Neutrophil (primary cell): ENCODE measurements at regions not wholly inside any gene's neighbourhood (a gene's known extent, or its start where the extent isn't known, plus 50 kb on each side); places are given as distances from the start of the nearest gene placed in this dataset.

ENCODE experiments used
- H3K27ac ChIP-seq: fragments of 200-600 bp; sonication (generic); 2 replicates; pipeline ENCODE4 v1.5.1; 2016; ENCODE audit warnings: mild to moderate bottlenecking, moderate library complexity
- H3K27me3 ChIP-seq: fragments of 200-600 bp; sonication (generic); 2 replicates; pipeline ENCODE4 v1.6.0; 2016; ENCODE audit warnings: mild to moderate bottlenecking
- H3K36me3 ChIP-seq: fragments of 200-600 bp; sonication (generic); 2 replicates; pipeline ENCODE4 v1.5.1; 2017
- H3K4me1 ChIP-seq, 2 experiments: fragments of 200-600 bp in 1 of 2; sonication (generic) in 1 of 2; 1 replicate in 1 of 2; 2 replicates in 1 of 2; pipeline versions ENCODE4 v1.5.1 to v1.6.1; 2013 to 2016; ENCODE audit warnings: low read depth in 1 of 2, low read length in 1 of 2, mild to moderate bottlenecking in 1 of 2, moderate library complexity in 1 of 2; ENCODE audit not compliant: control insufficient read depth in 1 of 2, insufficient read depth in 1 of 2
- H3K4me3 ChIP-seq, 2 experiments: fragments of 200-600 bp in 1 of 2; sonication (generic) in 1 of 2; 1 replicate in 1 of 2; 2 replicates in 1 of 2; pipeline ENCODE4 v1.5.1; 2013 to 2016; ENCODE audit warnings: low read depth in 1 of 2, low read length in 1 of 2, mild to moderate bottlenecking in 1 of 2, moderate library complexity in 1 of 2
- H3K9me3 ChIP-seq: fragments of 200-600 bp; sonication (generic); 2 replicates; pipeline ENCODE4 v1.5.1; 2016
- TF ChIP-seq, protein P1 (sequence below): fragments of 200-600 bp; sonication (generic); IDR thresholded peaks from 2 replicates; pipeline ENCODE4 v1.5.1; 2016; ENCODE audit warnings: antibody characterized with exemption

DNA sequence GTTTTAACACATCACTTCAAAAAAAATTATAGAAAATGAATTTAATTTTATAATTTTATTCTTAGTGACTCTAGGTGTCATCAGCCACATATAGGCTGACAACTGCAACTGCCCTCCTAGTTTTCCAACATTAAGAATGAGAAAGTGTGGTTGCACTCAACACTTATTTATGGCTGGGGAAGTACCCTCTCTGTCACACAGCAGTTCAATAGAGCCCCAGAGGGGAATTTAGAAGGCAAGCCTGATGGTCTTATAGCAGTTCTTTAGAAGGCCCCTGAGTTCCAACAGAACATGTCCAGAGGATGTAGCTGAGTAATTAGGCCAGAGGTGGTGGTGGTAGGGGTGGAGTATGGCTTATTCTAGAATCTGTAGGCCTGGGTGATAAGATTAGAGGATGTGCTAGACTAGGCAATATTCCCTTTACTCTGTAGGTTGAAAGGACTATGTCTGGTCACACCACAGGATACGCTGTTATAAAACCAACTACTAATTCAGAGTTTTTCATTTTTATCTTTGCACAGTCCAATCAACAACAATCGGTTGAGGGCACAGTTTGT is 226.5 kb upstream of the CITED2 start:
- Histone ChIP-seq H3K27ac (no peak overlapping the region), H3K4me3 (no peak overlapping the region), H3K27me3 (no peaks in the 10 kb centered on the region), H3K36me3 (no peaks in the 10 kb centered on the region), H3K9me3 (no peaks in the 10 kb centered on the region), H3K4me1 (peaks cover 13 to 21% of the 10 kb centered on the region in 2 experiments)
- TF ChIP-seq, protein P1, sequence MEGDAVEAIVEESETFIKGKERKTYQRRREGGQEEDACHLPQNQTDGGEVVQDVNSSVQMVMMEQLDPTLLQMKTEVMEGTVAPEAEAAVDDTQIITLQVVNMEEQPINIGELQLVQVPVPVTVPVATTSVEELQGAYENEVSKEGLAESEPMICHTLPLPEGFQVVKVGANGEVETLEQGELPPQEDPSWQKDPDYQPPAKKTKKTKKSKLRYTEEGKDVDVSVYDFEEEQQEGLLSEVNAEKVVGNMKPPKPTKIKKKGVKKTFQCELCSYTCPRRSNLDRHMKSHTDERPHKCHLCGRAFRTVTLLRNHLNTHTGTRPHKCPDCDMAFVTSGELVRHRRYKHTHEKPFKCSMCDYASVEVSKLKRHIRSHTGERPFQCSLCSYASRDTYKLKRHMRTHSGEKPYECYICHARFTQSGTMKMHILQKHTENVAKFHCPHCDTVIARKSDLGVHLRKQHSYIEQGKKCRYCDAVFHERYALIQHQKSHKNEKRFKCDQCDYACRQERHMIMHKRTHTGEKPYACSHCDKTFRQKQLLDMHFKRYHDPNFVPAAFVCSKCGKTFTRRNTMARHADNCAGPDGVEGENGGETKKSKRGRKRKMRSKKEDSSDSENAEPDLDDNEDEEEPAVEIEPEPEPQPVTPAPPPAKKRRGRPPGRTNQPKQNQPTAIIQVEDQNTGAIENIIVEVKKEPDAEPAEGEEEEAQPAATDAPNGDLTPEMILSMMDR: no peak

DNA sequence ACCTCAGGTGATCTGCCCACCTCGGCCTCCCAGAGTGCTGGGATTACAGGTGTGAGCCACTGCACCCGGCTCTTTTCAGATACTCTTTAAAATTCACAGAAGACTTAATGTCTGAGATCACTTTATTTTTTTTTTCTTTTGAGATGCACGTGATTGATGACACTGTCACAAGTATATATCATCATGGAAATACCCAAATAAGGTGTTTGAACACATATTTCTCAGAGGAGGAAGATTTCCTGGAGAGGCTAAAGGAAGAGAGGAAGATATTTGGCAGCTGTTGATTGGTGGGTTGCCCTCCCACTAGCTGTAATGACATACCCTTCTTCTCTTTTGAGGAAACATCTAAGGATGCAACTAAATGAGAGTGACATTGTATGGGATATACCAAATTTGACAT is 225.9 kb upstream of the CITED2 start:
- Histone ChIP-seq H3K4me3 (no peak overlapping the region), H3K27ac (no peak overlapping the region), H3K36me3 (no peaks in the 10 kb centered on the region), H3K27me3 (no peaks in the 10 kb centered on the region), H3K9me3 (no peaks in the 10 kb centered on the region), H3K4me1 (peaks cover 13 to 21% of the 10 kb centered on the region in 2 experiments)
- TF ChIP-seq, protein P1: no peak

DNA sequence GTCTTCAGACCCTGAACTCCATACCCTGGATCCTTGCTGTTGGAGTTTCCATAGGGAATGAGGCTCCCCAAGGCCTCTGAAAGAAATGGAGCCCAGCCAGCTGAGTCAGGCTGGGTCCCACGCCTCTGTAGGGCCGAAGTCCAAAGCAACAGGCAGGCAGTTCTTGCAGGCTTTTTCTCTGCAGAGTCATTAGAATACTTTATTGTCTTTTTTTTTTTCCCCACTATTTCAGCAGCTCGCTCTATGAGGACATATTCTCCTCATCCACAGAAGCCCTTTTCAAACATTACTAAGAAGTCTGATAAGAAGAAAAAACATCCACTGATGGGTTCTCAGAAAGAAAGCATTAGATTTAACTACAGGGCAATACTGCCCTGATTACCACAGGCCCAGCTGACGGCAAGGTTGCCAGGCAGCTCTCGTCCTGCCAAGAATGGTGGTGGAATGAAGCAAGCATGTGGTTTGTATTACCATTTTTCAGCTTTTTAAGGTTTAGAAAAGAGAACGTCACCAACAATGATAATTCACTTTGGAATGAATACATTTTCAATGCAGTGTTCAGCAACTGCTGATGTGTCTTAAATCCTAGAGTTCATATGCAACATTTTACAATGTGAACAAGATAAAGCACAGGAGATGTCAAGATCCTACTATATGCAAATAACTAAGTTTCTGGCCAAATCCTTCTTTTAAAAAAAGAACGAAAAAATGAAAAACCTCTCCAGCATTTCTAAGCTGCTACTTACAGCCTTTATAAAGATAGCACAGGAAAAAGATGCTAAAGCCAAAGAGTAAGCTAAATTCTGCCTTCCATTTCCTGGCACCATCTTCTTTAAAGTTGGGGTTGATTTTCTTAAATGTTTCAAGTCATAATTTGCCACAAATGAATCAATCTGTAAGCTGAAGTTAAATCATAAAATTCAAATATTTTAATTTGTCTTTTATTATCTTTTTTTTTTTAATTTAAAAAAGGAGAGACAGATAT is 223.6 kb upstream of the CITED2 start:
- no peaks in the 10 kb centered on the region for H3K9me3 ChIP-seq
- H3K27ac ChIP-seq: no peak overlapping the region
- no peaks in the 10 kb centered on the region for H3K36me3 ChIP-seq
- no peaks in the 10 kb centered on the region for H3K27me3 ChIP-seq
- TF ChIP-seq, protein P1: no peak
- peaks cover 13 to 21% of the 10 kb centered on the region in 2 experiments for H3K4me1 ChIP-seq
- H3K4me3 ChIP-seq: no peak overlapping the region

DNA sequence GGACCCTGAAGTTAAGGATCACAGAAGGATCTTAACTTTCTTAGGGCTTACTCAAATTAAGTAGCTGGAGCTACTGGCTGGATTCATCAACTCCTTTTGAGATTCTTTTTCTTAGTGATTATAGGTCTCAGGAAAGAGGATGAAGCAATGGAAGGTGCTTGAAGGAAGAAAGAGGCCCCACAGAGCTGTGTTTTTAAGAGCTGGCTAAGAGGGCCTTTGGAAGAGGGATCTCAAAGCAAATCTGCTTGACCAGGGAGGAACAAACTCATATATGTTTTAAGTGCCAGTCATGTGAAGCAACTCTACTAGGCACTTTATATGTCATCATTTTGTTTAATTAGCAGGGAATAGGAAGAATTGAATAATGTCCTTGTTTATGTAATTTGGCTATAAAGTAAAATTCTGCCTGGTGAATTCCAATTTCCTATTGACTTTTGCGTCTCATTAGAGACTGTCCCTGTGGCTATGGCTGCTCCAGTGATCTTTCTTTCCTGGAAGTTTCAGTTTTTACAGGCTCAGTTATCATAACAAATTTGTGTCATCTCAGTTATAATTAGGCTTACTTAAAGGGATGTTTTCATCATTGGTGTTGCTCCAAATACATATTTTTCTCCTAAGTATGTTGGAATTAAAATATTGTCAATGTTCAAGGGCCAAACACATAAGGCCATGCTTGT is 222.8 kb upstream of the CITED2 start:
- H3K4me1 ChIP-seq: peaks cover 16 to 26% of the 10 kb centered on the region in 2 experiments
- H3K36me3 ChIP-seq: no peaks in the 10 kb centered on the region
- no peak overlapping the region for H3K4me3 ChIP-seq
- H3K27me3 ChIP-seq: no peaks in the 10 kb centered on the region
- H3K9me3 ChIP-seq: no peaks in the 10 kb centered on the region
- no peak overlapping the region for H3K27ac ChIP-seq
- TF ChIP-seq, protein P1: no peak

DNA sequence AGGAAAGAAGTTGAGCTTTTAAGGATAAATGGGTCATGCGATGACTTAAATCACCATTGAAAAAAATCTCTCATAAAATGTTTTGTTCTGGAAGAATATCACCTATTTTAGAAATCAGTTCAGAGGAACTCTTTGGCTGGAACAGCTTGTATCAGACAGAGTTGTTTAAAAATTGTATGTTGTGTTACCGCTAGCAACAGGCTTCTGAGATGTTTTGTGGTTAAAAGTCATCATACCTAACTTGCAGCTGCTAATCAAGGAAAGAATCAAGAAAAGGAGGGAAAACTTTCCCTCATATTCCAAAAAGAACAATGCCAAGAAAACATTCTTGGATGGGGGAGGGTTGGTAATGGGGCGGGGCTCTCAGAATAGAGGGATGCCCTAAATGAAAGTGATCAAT is 220.7 kb upstream of the CITED2 start:
- Histone ChIP-seq H3K4me3 (no peak overlapping the region), H3K27ac (no peak overlapping the region), H3K27me3 (no peaks in the 10 kb centered on the region), H3K9me3 (no peaks in the 10 kb centered on the region), H3K36me3 (no peaks in the 10 kb centered on the region), H3K4me1 (peaks cover 30 to 44% of the 10 kb centered on the region in 2 experiments)
- TF ChIP-seq, protein P1: no peak
